ENCODE measurements at regions not wholly inside any gene's neighbourhood (a gene's known extent, or its start where the extent isn't known, plus 50 kb on each side); places are given as distances from the start of the nearest gene placed in this dataset.

DNA sequence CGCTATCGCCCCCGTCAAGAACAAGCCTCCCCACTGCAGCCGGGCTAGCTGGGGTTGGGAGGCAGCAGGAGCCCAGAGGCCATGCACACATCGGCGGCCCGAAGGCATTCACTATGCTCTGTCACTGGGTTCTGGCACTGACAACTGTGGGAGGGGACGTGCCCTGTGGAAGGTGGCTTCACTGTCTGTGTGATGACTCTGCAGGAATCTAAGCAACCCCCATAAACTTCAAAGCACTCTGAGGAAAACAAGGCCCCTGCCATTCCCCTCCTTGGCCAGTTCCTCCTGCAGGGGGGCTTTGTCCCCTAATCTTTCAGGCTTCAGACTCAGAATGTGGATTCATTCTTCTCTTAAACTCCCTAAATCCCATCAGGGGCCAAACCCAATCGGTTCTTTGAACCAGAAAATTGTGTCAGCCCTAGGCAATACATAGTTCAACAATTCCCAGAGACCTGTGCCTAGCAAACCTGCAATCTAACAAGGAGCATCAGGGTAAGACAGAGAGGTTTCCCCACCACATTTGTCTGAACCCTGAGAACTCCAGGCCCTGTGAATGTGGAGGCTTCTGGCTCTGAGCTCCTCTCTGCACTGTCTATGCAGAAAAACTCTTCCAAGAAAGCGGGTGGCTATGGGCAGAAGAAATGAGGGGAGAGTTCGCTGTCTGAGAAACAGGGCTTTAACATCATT is 1477.2 kb downstream of the TBC1D22A start:
- DNase-seq (ENCODE audit: low spot score) = peak; percentile 76

GRCh38 chr22:48238966-48239365 is 1476.5 kb downstream of the TBC1D22A start:
- no peak for DNase-seq (ENCODE audit: low spot score)

GRCh38 chr22:48238284-48238915 is 1476.0 kb downstream of the TBC1D22A start:
- no peak for DNase-seq (ENCODE audit: low spot score)

DNA sequence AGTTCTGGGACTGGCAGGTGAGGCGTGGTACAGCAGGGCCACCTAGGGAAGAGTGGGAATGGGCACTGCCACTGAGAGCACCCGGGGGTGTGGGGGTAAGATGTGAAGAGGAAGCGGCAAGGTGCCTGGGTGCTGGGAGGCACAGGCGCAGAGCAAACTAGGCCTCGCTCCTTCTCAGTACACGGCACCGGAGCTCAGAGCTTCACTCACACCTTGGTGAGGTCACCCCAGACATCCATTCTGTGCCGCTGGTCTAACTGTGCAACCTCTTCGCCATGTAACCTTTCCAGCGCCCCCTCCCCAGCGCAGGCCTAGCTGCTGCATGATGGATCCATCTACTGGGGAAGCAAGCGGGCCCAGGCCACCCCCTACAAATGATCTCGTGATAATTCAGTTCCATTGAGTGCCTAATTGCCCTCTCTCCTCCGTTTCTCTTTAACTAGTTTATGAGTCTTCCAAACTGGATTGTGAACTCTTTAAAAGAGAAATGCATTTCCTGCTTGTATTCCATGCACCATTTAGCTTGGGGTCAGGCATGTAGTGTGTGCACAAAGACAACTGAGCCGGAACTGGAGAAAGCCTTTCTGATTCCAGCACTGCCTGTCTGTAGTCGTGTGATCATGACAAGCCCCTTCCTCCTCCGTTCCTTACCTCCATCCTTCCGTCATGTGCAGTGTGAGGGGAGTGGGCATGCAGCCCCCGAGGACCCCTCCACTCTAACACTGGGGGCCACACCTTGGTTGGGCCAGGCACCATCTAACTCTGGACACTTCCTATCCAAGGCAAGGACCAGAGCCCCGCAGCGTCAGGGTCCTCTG is 1475.2 kb downstream of the TBC1D22A start:
- peak; percentile 34 for DNase-seq (ENCODE audit: low spot score)

DNA sequence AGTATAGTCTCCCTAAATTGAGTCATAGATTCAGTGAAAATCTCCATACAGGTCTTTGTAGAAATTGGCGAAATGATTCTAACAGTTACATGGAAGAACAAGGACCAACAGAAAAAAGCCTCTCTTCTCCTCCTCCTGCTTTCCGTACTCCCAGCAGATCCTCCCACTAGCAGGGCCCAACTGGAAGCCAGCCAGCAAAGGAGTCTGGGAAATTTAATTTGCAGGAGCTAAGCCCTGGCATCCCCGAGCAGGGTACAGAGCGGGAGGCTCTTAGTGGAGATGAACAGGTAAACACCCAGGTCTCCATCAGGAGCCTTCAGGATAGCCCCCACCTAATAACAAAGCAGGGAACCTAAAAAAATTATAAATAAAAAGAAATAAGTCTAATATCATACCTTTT is 1473.8 kb downstream of the TBC1D22A start:
- no peak for DNase-seq (ENCODE audit: low spot score)

GRCh38 chr22:48235744-48236143 is 1473.3 kb downstream of the TBC1D22A start:
- DNase-seq (ENCODE audit: low spot score) = no peak

DNA sequence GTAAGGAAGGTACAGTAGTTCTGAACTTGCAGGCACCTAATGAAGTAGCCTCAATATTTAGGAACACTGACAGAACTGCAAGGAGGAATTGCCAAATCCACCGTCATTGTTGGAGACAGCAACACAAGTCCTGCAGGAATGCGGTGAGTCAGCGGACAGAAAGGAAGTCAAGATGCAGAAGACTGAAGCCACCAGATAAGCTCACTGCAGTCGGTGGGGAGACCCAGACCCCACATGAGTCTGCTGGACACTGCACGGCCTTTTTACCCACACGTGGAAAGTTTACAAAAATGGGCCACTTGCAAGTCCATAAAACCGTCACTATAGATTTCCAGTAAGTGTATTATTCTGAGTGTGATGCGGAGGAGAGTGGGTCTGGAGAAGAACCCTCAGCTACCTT is 1471.6 kb downstream of the TBC1D22A start:
- peak; percentile 18 for DNase-seq (ENCODE audit: low spot score)

- no peak for DNase-seq (ENCODE audit: low spot score)
Measured at GRCh38 chr22:48233586-48233985, 1471.1 kb downstream of the TBC1D22A start.

DNA sequence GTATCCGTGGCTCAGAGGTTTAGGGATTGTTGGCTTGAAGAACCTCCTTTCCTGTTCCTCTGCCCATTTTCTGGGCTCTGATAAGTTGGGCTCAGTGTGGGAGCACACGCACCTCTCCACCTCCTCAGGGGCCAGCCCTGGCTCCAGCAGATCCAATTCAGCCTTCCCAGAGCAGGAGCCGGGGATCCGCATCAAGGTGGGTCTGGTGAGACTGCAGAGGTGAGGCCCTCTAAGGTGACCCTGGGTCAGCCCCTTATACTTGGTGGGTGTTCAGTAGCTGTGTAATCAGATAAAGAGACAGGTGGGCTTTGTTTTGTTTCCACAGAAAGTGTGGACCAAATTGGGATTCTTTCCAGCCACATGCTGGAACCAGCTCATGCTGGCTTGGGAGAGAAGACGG is 1466.0 kb downstream of the TBC1D22A start:
- DNase-seq (ENCODE audit: low spot score) = no peak

GRCh38 chr22:48227341-48228018 is 1465.0 kb downstream of the TBC1D22A start:
- DNase-seq (ENCODE audit: low spot score) = no peak

- no peak for DNase-seq (ENCODE audit: low spot score)
Measured at GRCh38 chr22:48226026-48227013, 1463.9 kb downstream of the TBC1D22A start.

- no peak for DNase-seq (ENCODE audit: low spot score)
Measured at GRCh38 chr22:48224332-48224731, 1461.9 kb downstream of the TBC1D22A start.

DNA sequence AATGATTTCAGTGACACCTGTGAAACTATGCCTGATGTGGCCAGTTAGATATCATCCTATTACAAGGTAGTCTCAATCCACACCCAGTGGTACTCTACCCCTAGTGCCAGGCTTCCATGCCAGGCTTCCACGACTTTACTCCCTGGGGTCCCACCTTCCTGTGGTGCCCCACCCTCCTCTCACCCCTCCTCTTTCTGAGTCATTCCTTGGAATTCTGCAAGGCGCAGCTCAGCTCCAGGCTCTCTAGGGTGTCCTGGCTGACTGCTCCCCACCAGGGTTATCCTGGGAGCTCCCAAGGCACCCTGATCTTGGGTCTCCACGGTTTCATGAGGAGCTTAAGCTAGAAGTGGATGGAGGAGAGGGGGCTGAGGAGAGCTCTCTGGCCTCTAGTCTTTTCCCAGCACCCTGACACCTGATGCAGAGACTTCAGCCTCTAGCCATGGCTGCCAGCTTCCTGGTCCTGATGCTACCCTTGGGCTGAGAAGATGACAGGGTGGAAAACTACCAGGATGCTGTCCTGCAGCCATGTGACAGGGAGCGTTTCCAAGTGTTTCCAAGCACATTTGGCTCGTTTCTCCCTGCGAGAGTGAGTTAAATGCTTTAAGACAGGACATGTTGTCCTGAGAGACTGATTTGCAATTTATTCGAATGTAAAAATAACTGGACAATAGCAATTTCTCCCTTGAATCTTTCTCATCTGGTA is 1461.2 kb downstream of the TBC1D22A start:
- DNase-seq (ENCODE audit: low spot score) = no peak

DNA sequence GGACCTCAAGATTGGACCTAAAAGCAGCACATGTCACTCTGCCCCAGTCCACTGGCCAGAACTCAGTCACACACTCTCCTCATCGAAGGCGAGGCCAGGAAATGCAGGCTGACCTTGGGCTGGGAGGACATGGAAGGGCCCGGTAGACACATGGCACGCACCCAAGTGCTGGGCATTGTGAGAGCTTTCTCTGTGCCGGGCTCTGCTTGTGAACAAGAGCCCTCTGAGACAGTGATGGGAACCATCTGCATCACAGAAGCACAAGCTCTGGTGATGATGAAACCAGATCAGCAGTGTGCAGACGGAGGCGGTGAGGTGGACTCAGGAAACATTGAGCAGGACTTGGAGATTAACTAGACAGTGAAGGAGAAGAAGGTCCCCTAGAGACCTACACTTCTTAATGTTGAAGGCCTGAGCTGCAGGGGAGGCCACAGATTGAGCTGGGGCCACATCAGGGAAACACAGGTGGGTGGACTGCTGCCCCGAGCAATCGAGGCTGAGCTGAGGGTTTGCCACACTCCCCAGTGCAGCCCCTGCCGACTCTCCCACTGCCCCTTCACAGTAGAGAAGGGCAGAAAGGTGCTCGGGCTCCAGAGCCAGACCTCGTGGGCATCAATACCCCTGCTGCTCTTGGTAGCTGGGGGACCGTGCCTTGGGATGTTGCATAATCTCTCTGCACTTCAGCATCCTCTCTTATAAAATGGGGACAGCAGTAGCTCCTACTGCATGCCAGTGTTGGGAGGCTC is 1460.5 kb downstream of the TBC1D22A start:
- no peak for DNase-seq (ENCODE audit: low spot score)

DNA sequence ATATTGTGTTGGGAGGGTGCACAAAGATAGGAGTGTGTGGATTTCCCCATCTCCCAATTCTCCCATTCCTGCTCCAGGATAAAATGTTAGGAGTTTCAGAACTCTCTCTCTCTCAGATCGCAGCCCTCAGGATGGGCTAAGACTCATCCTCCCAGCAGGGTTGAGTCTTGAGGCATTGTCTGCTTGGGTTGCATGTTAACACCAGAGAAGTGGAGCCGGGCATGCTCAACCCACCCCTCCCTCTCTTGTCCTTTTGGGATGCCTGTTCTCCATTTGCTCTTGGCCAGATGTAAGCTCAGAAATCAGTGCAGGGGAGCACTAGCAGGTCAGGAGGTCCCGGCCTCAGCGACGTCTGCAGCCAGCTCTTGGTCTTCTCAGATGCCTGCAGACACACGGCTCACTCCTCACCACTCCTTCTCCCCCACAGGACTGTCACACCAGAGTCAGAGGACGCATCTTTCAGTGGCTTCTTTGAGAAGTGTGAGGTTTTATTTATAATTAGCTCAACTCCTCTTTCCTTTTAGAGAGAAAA is 1456.5 kb downstream of the TBC1D22A start:
- DNase-seq (ENCODE audit: low spot score) = no peak

- DNase-seq (ENCODE audit: low spot score) = no peak
Measured at GRCh38 chr22:48217596-48217995, 1455.1 kb downstream of the TBC1D22A start.

DNA sequence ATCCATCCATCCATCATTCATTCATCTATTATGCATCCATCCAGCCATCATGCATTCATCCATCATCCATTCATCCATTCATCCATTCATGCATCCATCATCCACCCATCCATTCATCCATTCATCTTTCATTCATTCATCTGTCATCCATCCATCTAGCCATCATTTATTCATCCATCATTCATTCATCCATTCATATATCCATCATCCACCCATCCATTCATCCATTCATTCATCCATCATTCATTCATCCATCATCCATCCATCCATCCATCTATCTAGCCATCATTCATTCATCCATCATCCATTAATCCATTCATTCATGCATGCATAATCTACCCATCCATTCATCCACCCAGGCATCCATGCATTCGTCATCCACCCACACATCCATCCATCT is 1450.3 kb downstream of the TBC1D22A start:
- no peak for DNase-seq (ENCODE audit: low spot score)

GRCh38 chr22:48210812-48211211 is 1448.4 kb downstream of the TBC1D22A start:
- no peak for DNase-seq (ENCODE audit: low spot score)

GRCh38 chr22:48210198-48210580 is 1447.7 kb downstream of the TBC1D22A start:
- DNase-seq (ENCODE audit: low spot score) = no peak
